ENCODE measurements at regions not wholly inside any gene's neighbourhood (a gene's known extent, or its start where the extent isn't known, plus 50 kb on each side); places are given as distances from the start of the nearest gene placed in this dataset.

- ChIA-PET CTCF (no interaction called here), POLR2A (no interaction called here)
- no peak for ATAC-seq (ENCODE audit: low read depth)
- H3K27me3 Mint-ChIP-seq: peaks cover 6% of the 10 kb centered on the region
- TF ChIP-seq CTCF (IDR thresholded peaks at IDR 0.05): no peak
- no peaks in the 10 kb centered on the region for H3K9me3 Mint-ChIP-seq
- no peak for DNase-seq
- H3K4me1 Mint-ChIP-seq: no peaks in the 10 kb centered on the region
- H3K4me3 Mint-ChIP-seq: no peak overlapping the region
- no peaks in the 10 kb centered on the region for H3K36me3 Mint-ChIP-seq (ENCODE audit: low read depth)
- intact Hi-C loops (cut with micrococcal nuclease): no loop called here
- no peak overlapping the region for H3K27ac Mint-ChIP-seq
Observed at GRCh38 chr11:93902921-93903320, 52.5 kb upstream of the VSTM5 start.

GRCh38 chr11:93903989-93904388 is 53.6 kb upstream of the VSTM5 start:
- DNase-seq (no peak), ATAC-seq (ENCODE audit: low read depth) (no peak)
- Mint-ChIP-seq H3K27ac (no peak overlapping the region), H3K4me3 (no peak overlapping the region), H3K36me3 (ENCODE audit: low read depth) (no peaks in the 10 kb centered on the region), H3K27me3 (peaks cover 2% of the 10 kb centered on the region), H3K4me1 (no peaks in the 10 kb centered on the region), H3K9me3 (no peaks in the 10 kb centered on the region)
- intact Hi-C loops (cut with micrococcal nuclease): no loop called here
- TF ChIP-seq CTCF (IDR thresholded peaks at IDR 0.05): no peak
- POLR2A ChIA-PET: no interaction called here
- CTCF ChIA-PET: no interaction called here

GRCh38 chr11:93904716-93905115 is 54.3 kb upstream of the VSTM5 start:
- H3K4me1 Mint-ChIP-seq: no peaks in the 10 kb centered on the region

GRCh38 chr11:93905384-93905783 is 55.0 kb upstream of the VSTM5 start:
- Mint-ChIP-seq H3K27ac (no peak overlapping the region), H3K27me3 (peaks cover under 1% of the 10 kb centered on the region), H3K9me3 (no peaks in the 10 kb centered on the region), H3K4me1 (no peaks in the 10 kb centered on the region), H3K36me3 (ENCODE audit: low read depth) (no peaks in the 10 kb centered on the region), H3K4me3 (no peak overlapping the region)
- DNase-seq: no peak
- POLR2A ChIA-PET: no interaction called here
- intact Hi-C loops (cut with micrococcal nuclease): no loop called here
- no peak for ATAC-seq (ENCODE audit: low read depth)
- no peak for TF ChIP-seq CTCF (IDR thresholded peaks at IDR 0.05)
- CTCF ChIA-PET: interaction anchor here (1.3 kb wide), 1 partner anchor 10 kb away, joined by 6 read pairs; no protein-coding TSS in a partner anchor

More at GRCh38 chr11:93904716-93905115, 54.3 kb upstream of the VSTM5 start:
- ChIA-PET CTCF (interaction anchor here (1.3 kb wide), 1 partner anchor 10 kb away, joined by 6 read pairs; no protein-coding TSS in a partner anchor), POLR2A (no interaction called here)
- H3K9me3 Mint-ChIP-seq: no peaks in the 10 kb centered on the region
- ATAC-seq (ENCODE audit: low read depth) (no peak), DNase-seq (no peak)
- H3K4me3 Mint-ChIP-seq: no peak overlapping the region
- intact Hi-C loops (cut with micrococcal nuclease): no loop called here
- no peaks in the 10 kb centered on the region for H3K36me3 Mint-ChIP-seq (ENCODE audit: low read depth)
- no peak for TF ChIP-seq CTCF (IDR thresholded peaks at IDR 0.05)
- peaks cover 2% of the 10 kb centered on the region for H3K27me3 Mint-ChIP-seq
- H3K27ac Mint-ChIP-seq: no peak overlapping the region

- no peaks in the 10 kb centered on the region for H3K27me3 Mint-ChIP-seq
- CTCF ChIA-PET: no interaction called here
- no peaks in the 10 kb centered on the region for H3K36me3 Mint-ChIP-seq (ENCODE audit: low read depth)
- no peak overlapping the region for H3K4me3 Mint-ChIP-seq
- no peaks in the 10 kb centered on the region for H3K4me1 Mint-ChIP-seq
- H3K27ac Mint-ChIP-seq: no peak overlapping the region
- POLR2A ChIA-PET: no interaction called here
- TF ChIP-seq CTCF (IDR thresholded peaks at IDR 0.05): no peak
- intact Hi-C loops (cut with micrococcal nuclease): no loop called here
- H3K9me3 Mint-ChIP-seq: no peaks in the 10 kb centered on the region
- no peak for DNase-seq
- no peak for ATAC-seq (ENCODE audit: low read depth)
Observed at GRCh38 chr11:93906486-93906885, 56.1 kb upstream of the VSTM5 start.

Measured in activated B cell treated with CpG ODN at 0.5 μM for 24 hours (primary cell).